ENCODE measurements at regions not wholly inside any gene's neighbourhood (a gene's known extent, or its start where the extent isn't known, plus 50 kb on each side); places are given as distances from the start of the nearest gene placed in this dataset.
"Not testable (repeated sequence)": the region's sequence is repeated elsewhere in the genome, so short reads cannot be mapped to it uniquely, and the experiment has no call there.

GRCh38 chr15:32342772-32343199 lies 60.3 kb downstream of the GOLGA8K start:
- CTCF ChIA-PET; intact Hi-C loops (cut with micrococcal nuclease); H3K4me1 ChIP-seq (ENCODE audit: insufficient read depth, low read length); H3K9me3 ChIP-seq (ENCODE audit: low read length); H3K36me3 ChIP-seq (ENCODE audit: low read depth, low read length); H3K9ac ChIP-seq (ENCODE audit: low read length); H3K79me2 ChIP-seq (ENCODE audit: low read length); BruUV-seq (replicated peaks); H3F3A ChIP-seq (ENCODE audit: low read length, unreplicated experiment); H3K4me2 ChIP-seq (ENCODE audit: low read length); H3K9me2 ChIP-seq (replicated peaks; ENCODE audit: low read length); H3K27ac ChIP-seq (ENCODE audit: low read length); H3K27me3 ChIP-seq (ENCODE audit: low read length); POLR2A ChIA-PET (ENCODE audit: unreplicated experiment); H4K20me1 ChIP-seq (ENCODE audit: low read length); DNase-seq; H2AFZ ChIP-seq (ENCODE audit: low read length); H3K4me3 ChIP-seq (ENCODE audit: low read length): not testable (repeated sequence)
- peak; percentile 50 for ATAC-seq

DNA sequence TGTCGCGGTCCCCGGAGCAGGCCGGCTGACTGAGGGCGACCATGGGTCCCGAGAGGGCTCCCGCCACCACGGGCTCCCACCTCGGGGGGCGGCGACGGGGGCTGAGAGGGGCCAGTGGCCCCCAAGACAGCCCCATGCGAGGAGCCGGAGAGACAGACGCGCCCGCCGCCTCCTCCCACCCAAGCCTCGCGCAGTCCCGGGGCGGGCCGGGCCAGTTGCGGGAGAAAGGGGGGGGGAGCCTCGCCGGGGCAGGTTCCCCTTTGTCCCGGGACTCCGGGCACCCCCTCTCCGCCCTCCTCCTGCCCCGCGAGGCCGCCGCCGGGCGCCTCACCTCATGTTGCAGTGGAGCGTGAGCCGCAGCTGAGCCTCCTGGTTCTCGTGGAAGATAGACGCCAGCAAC lies 60.8 kb downstream of the GOLGA8K start:
- CTCF ChIA-PET; intact Hi-C loops (cut with micrococcal nuclease); ATAC-seq: not testable (repeated sequence)

GRCh38 chr15:32341530-32341929 lies 61.6 kb downstream of the GOLGA8K start:
- H3K36me3 ChIP-seq (ENCODE audit: low read depth, low read length); DNase-seq; H4K20me1 ChIP-seq (ENCODE audit: low read length); CTCF ChIA-PET; H3K4me3 ChIP-seq (ENCODE audit: low read length); H3K9me2 ChIP-seq (replicated peaks; ENCODE audit: low read length); H3K79me2 ChIP-seq (ENCODE audit: low read length); intact Hi-C loops (cut with micrococcal nuclease); H3K4me2 ChIP-seq (ENCODE audit: low read length); H3K4me1 ChIP-seq (ENCODE audit: insufficient read depth, low read length); H2AFZ ChIP-seq (ENCODE audit: low read length); H3F3A ChIP-seq (ENCODE audit: low read length, unreplicated experiment); H3K27me3 ChIP-seq (ENCODE audit: low read length); ATAC-seq; H3K27ac ChIP-seq (ENCODE audit: low read length); POLR2A ChIA-PET (ENCODE audit: unreplicated experiment); H3K9ac ChIP-seq (ENCODE audit: low read length); BruUV-seq (replicated peaks); H3K9me3 ChIP-seq (ENCODE audit: low read length): not testable (repeated sequence)

More for the DNA sequence above, 60.8 kb downstream of the GOLGA8K start:
- H3K27ac ChIP-seq (ENCODE audit: low read length); H3K9me3 ChIP-seq (ENCODE audit: low read length); BruUV-seq (replicated peaks); H2AFZ ChIP-seq (ENCODE audit: low read length); H3K79me2 ChIP-seq (ENCODE audit: low read length); H3K36me3 ChIP-seq (ENCODE audit: low read depth, low read length); H4K20me1 ChIP-seq (ENCODE audit: low read length); H3K4me2 ChIP-seq (ENCODE audit: low read length); H3K27me3 ChIP-seq (ENCODE audit: low read length); H3F3A ChIP-seq (ENCODE audit: low read length, unreplicated experiment); H3K9ac ChIP-seq (ENCODE audit: low read length); H3K9me2 ChIP-seq (replicated peaks; ENCODE audit: low read length); H3K4me3 ChIP-seq (ENCODE audit: low read length); POLR2A ChIA-PET (ENCODE audit: unreplicated experiment); DNase-seq; H3K4me1 ChIP-seq (ENCODE audit: insufficient read depth, low read length): not testable (repeated sequence)

DNA sequence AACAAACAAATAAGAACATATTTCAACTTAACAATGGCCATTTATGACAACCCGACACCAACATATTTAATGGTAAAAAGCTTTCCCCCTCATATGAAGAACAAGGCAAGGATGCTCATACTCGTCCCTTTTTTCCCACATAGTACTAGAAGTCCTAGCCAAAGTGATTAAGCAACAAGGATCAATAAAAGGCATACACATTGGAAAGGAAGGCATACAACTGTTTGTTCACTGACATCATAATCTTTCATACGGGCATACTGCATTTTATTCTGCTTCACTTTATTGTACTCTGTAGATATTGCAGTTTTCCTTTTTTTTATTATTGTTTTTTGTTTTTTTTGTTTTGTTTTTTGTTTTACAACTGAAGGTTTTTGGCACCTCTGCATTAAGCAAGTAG lies 66.3 kb downstream of the GOLGA8K start:
- H3K79me2 ChIP-seq (ENCODE audit: low read length); H3K4me2 ChIP-seq (ENCODE audit: low read length); H3K9me3 ChIP-seq (ENCODE audit: low read length); POLR2A ChIA-PET (ENCODE audit: unreplicated experiment); BruUV-seq (replicated peaks); H2AFZ ChIP-seq (ENCODE audit: low read length); H4K20me1 ChIP-seq (ENCODE audit: low read length); H3F3A ChIP-seq (ENCODE audit: low read length, unreplicated experiment); DNase-seq; intact Hi-C loops (cut with micrococcal nuclease); H3K27ac ChIP-seq (ENCODE audit: low read length); H3K4me1 ChIP-seq (ENCODE audit: insufficient read depth, low read length); ATAC-seq; H3K4me3 ChIP-seq (ENCODE audit: low read length); H3K9ac ChIP-seq (ENCODE audit: low read length); H3K9me2 ChIP-seq (replicated peaks; ENCODE audit: low read length); CTCF ChIA-PET; H3K27me3 ChIP-seq (ENCODE audit: low read length); H3K36me3 ChIP-seq (ENCODE audit: low read depth, low read length): not testable (repeated sequence)

GRCh38 chr15:32323353-32323752 lies 79.7 kb downstream of the GOLGA8K start:
- POLR2A ChIA-PET (ENCODE audit: unreplicated experiment); DNase-seq; H3K79me2 ChIP-seq (ENCODE audit: low read length); BruUV-seq (replicated peaks); H3F3A ChIP-seq (ENCODE audit: low read length, unreplicated experiment); ATAC-seq; H3K27ac ChIP-seq (ENCODE audit: low read length); H3K4me1 ChIP-seq (ENCODE audit: insufficient read depth, low read length); H3K4me2 ChIP-seq (ENCODE audit: low read length); H3K9me3 ChIP-seq (ENCODE audit: low read length); intact Hi-C loops (cut with micrococcal nuclease); H3K27me3 ChIP-seq (ENCODE audit: low read length); H3K4me3 ChIP-seq (ENCODE audit: low read length); H2AFZ ChIP-seq (ENCODE audit: low read length); H3K9ac ChIP-seq (ENCODE audit: low read length); CTCF ChIA-PET; H3K36me3 ChIP-seq (ENCODE audit: low read depth, low read length); H4K20me1 ChIP-seq (ENCODE audit: low read length); H3K9me2 ChIP-seq (replicated peaks; ENCODE audit: low read length): not testable (repeated sequence)

DNA sequence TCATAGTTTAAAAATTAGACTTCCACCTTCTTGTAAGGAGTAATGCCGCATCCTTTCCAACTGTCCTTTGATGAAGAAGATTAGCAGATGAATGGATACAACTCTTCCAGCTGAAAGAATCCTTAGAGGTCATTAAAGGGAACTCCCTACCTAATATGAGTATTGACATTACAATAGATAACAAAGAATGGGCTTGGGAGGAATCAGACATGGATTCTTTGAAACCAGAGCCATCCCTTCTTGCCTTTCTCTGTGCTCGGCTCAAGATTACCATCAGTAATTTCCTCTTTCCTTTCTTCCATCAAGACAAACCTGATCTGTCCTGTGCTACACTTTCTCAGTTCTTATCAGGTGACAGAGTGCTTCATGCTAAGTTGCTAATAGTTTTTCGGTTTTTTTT lies 83.8 kb downstream of the GOLGA8K start:
- CTCF ChIA-PET; H2AFZ ChIP-seq (ENCODE audit: low read length); H3K4me2 ChIP-seq (ENCODE audit: low read length); H3K9me3 ChIP-seq (ENCODE audit: low read length); ATAC-seq; H3K79me2 ChIP-seq (ENCODE audit: low read length); H3K36me3 ChIP-seq (ENCODE audit: low read depth, low read length); intact Hi-C loops (cut with micrococcal nuclease); H3K9ac ChIP-seq (ENCODE audit: low read length); DNase-seq; H3F3A ChIP-seq (ENCODE audit: low read length, unreplicated experiment); POLR2A ChIA-PET (ENCODE audit: unreplicated experiment); H3K27ac ChIP-seq (ENCODE audit: low read length); H3K27me3 ChIP-seq (ENCODE audit: low read length); BruUV-seq (replicated peaks); H4K20me1 ChIP-seq (ENCODE audit: low read length); H3K9me2 ChIP-seq (replicated peaks; ENCODE audit: low read length); H3K4me3 ChIP-seq (ENCODE audit: low read length); H3K4me1 ChIP-seq (ENCODE audit: insufficient read depth, low read length): not testable (repeated sequence)

DNA sequence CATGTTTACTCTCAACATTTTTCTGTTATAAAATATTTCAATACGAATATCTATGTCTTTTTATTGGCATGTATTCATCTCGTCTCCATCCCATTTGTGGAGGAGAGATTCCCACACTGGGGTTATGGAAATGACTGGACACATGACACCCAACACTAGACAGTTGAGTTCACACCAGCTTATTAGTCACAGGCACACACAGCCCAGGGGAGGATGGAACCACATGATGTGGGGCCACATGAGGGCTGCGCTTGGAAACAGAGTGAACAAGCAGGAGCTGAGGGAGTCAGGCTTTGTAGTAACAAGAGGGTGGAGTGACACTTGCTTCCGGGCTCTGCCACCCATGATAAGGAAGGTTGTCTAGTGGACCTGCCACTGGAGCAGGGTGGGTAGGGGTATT lies 86.6 kb downstream of the GOLGA8K start:
- H3K4me1 ChIP-seq (ENCODE audit: insufficient read depth, low read length); ATAC-seq; H3K4me3 ChIP-seq (ENCODE audit: low read length); DNase-seq; H3K79me2 ChIP-seq (ENCODE audit: low read length); H3K4me2 ChIP-seq (ENCODE audit: low read length); H2AFZ ChIP-seq (ENCODE audit: low read length); H4K20me1 ChIP-seq (ENCODE audit: low read length); CTCF ChIA-PET; H3K9me2 ChIP-seq (replicated peaks; ENCODE audit: low read length); H3K9me3 ChIP-seq (ENCODE audit: low read length); H3K36me3 ChIP-seq (ENCODE audit: low read depth, low read length); H3F3A ChIP-seq (ENCODE audit: low read length, unreplicated experiment); intact Hi-C loops (cut with micrococcal nuclease); H3K27me3 ChIP-seq (ENCODE audit: low read length); POLR2A ChIA-PET (ENCODE audit: unreplicated experiment); H3K9ac ChIP-seq (ENCODE audit: low read length); H3K27ac ChIP-seq (ENCODE audit: low read length); BruUV-seq (replicated peaks): not testable (repeated sequence)

Measured in PC-3 (cell line).